HG02885 (cell line): ENCODE measurements at regions not wholly inside any gene's neighbourhood (a gene's known extent, or its start where the extent isn't known, plus 50 kb on each side); places are given as distances from the start of the nearest gene placed in this dataset.

Source experiments
- ATAC-seq: cut with Tn5 transposase; IDR thresholded peaks from one replicate; pipeline ENCODE4 v1.9.1; 2021; ENCODE audit warnings: mild to moderate bottlenecking; ENCODE audit not compliant: unreplicated experiment, poor library complexity

DNA sequence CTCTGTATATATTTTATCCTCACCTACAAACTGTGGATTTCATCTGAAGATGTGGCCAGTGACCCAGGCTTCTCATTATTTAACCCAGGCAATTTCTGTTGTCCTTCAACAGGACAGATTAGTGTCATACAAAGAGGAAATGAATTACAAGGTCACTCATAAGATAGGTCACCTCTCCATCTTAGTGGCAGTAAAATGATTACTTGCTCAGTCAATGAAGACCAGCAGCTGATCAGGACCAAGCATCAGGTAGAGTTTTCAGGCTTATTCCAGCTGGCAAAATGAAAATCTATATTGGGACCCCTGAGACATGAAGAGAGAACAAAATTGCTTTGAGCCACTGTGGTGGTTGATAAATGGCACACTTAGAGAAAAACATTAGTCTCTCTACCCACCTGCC, 135.2 kb upstream of the PRDM9 start:
- no peak for ATAC-seq

- no peak for ATAC-seq
Observed at GRCh38 chr5:23368393-23368792, 139.0 kb upstream of the PRDM9 start.

- ATAC-seq, result no peak
Observed at GRCh38 chr5:23367874-23368273, 139.5 kb upstream of the PRDM9 start.

- no peak for ATAC-seq
Observed at GRCh38 chr5:23353286-23353685, 154.1 kb upstream of the PRDM9 start.

GRCh38 chr5:23352446-23352845, 155.0 kb upstream of the PRDM9 start:
- no peak for ATAC-seq

DNA sequence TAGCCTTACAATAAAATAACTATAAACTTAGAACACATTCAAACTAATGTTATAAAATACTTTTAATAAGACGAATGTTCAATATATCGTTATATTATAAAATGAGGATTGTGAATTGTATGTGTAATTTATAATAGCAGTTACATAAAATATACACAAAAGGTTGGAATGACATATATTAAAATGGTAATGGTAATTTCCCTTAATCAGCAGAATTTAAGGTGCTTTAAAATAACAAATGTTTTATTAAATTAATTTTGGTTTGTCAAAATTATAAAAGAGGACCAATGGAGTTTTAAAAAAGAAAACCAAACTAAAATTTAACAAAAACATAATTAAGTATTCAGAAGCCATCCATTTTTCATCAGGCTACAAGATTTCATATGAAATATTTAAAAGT, 164.3 kb upstream of the PRDM9 start:
- ATAC-seq, result no peak

DNA sequence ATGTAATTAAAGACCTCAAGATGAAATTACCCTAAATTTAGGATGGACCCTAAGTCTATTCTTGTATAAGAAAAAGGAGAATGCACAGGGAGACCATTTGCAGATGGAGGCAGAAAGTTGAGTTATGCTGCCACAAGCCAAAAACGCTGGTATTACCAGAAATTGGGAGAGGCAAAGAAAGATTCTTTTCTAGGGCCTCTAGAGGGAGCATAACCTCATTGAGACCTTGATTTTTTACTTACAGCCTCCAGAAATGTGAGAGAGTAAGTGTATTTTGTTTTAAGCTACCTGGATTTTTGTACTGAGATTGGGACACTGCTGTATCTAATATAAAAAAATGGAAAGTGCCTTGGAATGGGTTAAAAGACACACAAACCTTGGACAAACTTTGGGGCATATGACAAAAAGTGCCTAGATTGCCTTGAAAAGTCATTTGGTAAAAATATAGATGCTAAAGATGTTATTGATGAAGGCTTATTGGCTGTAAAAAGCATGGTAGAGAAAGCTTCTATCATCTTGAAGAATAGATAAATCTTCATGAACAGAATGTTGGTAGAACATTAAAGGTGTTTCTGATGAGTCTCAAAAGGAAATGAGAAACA, 174.7 kb upstream of the PRDM9 start:
- no peak for ATAC-seq

DNA sequence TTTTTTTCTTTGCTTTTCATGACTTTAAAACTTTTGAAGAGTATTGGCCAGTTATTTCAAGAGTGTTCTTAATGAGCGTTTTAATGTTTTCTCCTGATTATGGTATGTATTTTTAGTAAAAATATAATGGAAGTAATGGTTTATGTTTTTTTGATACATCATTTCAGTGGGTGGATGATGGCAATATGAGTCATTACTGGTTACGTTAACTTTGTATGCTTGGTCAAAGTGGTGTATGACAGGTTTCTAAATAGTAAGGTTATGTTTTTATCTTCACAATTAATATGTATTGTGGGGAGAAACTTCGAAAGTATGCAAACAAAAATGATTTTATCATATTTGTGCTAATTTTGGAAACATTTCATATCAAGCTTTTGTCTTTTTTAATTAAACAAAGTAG, 176.7 kb upstream of the PRDM9 start:
- no peak for ATAC-seq

DNA sequence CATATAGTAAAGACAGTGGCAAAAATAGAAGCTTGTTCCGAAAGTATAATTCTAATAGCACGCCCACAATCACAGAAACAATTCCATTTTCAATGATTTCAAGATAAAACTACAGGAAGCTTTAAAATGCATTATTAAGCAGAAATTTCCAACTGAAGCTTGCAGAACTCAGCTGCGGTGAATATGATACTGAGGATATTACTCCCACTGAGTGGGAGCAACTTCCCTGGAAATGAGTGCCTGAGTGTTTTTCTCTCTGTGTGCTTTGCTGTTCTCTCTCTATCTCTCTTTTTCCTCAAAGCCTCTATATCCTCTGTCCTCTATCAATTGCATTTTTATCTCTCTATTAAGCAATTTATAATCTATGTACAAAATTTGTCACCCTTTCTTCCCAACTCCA, 187.5 kb upstream of the PRDM9 start:
- no peak for ATAC-seq

DNA sequence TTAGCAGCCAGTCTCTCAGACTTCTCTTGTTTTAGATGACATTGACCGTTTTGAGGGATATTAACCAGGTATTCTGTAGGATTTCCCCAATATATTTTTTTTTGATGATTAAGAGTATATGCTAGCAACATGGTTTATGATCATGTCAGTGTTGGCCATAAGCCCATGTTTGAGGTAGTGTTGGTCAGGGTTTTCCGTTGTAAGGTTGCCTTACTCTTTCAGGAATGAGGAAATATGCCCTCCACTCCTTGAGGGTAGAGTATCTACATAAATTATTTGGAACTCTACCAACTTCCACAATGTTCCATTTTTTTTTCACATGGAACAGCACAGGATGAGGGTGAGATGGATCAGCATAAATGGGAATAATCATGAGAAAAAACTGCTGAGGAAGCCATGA, 188.4 kb upstream of the PRDM9 start:
- no peak for ATAC-seq

DNA sequence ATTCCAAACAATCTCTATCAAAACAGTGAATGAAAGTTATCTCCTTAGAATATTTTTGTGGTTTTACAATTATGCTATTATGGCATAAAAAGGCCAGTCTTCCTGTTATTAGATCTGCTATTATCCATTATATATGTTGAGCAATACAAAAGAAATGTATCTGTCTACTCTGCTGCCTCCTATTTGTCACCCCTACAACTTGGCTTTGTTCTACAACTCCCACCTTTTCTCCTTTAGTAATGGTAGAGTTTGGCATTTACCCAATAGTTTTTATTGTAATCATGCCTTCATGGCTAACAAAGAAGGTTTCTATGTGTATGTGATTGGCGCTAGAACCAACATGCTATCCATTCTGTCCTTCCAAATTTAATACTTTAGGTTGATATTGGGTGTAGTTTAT, 189.2 kb upstream of the PRDM9 start:
- ATAC-seq, result no peak

DNA sequence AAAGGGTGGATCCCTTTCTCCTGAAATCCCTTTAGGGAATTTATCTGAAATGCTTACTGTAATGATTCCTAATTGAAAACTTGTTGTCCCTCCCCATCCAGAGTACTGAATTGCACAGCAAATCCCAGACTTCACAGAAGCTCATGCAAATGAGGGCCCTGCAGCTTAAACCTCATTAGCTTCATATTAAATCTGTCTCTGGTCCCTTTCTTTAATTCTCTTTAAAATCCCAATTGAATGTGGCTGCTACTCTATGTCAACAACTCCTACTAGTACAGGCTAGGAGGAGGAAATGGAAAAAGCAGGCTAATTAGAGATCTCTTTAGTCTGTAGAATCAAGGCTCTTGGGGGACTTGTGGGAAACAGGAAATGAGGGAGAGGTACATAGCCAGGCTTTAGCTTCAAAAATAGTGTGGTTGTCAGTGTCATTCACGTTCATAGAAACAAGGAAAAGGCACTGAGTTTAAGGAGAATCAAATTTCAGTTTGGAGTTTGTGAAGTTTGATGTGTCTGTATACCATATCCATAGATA, 191.3 kb upstream of the PRDM9 start:
- no peak for ATAC-seq

- no peak for ATAC-seq
Observed at GRCh38 chr5:23314827-23315226, 192.6 kb upstream of the PRDM9 start.

DNA sequence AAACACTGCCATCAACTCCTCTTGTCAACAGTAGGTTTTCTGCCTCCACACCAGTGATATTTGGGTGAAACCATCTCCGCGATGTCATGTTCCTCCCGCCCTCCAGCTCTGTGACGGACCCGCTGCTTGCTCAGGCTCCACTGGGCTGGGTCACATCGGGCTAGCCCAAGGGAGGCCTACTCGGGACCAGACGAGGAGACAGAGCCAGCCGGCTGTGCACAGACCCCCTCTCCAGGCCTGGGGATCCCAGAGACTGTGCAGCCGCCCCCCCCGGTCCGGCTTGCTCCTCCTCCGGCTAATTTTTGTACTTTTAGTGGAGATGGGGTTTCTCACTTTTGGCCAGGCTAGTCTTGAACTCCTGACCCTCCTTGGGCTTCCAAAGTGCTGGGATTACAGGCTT, 202.4 kb upstream of the PRDM9 start:
- ATAC-seq, result no peak

DNA sequence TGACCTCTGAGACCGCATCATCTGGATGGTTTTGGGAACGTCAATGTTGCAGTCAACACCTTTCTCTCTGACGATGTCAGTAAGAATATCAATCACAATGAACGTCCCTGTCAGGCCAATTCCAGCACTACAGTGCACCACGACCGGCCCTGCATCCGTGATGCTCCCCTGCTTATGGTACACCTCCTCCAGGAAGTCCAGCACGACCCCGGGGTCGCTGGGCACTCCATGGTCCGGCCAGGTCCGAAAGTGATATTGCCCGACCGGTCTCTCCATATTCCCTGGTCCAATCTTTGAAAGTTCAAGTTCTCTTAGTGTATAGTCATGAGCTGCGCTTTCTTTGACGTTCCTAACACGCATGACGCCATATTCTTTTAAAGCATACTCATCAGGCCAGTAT, 203.6 kb upstream of the PRDM9 start:
- ATAC-seq, result no peak

DNA sequence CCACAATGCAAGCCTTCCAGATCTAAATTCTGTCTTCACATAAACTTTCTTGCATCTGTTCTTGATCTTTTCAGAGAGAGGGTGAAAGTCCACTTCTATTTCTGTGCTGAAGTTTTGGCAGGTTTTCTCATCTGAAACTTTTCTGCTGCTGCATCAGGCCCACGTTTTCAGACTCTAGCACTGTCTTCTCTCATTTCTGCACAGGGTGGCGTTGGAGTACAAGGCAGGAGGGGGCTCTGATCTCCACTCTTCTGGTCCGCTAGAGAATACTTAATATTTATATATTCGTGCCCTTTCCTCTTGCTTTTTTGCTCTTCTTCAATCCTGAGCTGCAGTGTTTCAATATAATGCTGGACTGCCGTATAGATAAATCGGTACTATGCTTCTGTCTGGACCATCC, 204.0 kb upstream of the PRDM9 start:
- ATAC-seq, result no peak

GRCh38 chr5:23302438-23302837, 205.0 kb upstream of the PRDM9 start:
- ATAC-seq, result no peak

DNA sequence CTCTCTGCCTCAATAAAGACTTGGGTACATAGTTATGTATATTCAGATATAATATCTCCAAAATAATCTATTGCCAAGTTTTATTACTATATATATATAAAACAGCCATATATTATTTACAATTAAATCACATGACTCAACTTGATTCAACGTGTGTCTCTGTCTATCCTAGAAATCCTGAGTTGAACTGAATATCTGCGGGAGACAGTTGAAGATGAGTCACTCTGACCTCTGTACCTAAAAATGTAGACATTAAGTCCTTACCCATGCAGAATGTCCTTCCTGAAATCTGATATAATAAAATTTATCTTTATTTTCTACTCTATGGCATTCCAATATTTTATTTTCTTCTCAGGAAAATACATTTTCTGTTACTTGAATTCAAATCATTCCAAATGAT, 218.2 kb upstream of the PRDM9 start:
- no peak for ATAC-seq

- ATAC-seq, result no peak
Observed at GRCh38 chr5:23284656-23285055, 222.8 kb upstream of the PRDM9 start.

DNA sequence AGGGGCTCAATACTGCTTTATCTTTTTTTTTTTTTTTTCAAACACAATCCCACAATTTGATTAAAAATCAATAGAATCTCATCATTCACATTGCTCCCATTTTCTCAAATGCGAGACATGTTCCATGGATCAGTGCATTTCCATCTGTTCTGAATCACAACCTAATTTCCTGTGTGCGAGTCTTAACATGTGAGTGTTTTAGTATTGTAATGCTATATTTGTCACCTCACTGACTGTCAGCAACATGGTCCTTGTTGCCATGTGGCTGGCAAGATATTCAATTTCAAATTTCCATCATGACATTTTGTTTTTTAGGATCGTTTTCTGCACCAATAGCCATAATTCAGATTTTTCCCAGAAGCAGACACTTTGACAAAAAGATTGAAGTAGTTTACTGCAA, 233.2 kb upstream of the PRDM9 start:
- no peak for ATAC-seq

GRCh38 chr5:23269981-23270380, 237.4 kb upstream of the PRDM9 start:
- no peak for ATAC-seq

DNA sequence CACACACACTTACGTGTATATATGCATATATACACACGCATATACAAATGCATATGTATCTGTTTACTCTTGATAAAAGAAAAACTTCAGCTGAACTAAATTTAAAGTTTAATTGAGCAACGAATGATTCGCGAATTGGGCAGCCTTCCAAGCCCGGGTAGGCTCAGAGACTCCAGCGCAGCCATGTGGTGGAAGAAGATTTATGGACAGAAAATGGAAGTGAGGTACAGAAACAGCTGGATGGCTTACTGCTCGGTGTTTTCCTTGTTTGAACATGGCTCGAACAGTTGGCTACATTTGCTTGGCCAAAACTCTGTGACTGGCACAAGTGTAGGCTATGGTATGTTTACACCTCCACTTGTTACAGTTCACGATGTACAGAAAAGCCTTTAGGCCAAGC, 239.3 kb upstream of the PRDM9 start:
- ATAC-seq, result no peak

- ATAC-seq, result no peak
Observed at GRCh38 chr5:23260621-23261020, 246.8 kb upstream of the PRDM9 start.
